HEK293 (cell line): ENCODE measurements at regions not wholly inside any gene's neighbourhood (a gene's known extent, or its start where the extent isn't known, plus 50 kb on each side); places are given as distances from the start of the nearest gene placed in this dataset.

Experiments
- CTCF ChIA-PET: fragments of 350-600 bp; formaldehyde crosslinking; extraction: SDS; loops from one replicate; lab custom pipeline; 2021; ENCODE audit warnings: antibody characterized with exemption; lab: Yijun Ruan, JAX
- POLR2A ChIA-PET: fragments of 300-600 bp; formaldehyde crosslinking; extraction: SDS; loops from one replicate; lab custom pipeline; 2020; ENCODE audit warnings: antibody characterized with exemption, inconsistent platforms; lab: Yijun Ruan, JAX
- H3K27ac ChIP-seq: fragments of 200-500 bp; sonication (Bioruptor generic); 2 replicates; pipeline ENCODE4 v1.5.1; 2014; ENCODE audit warnings: low read depth, low read length, control low read depth, inconsistent platforms; ENCODE audit errors: extremely low read depth
- H3K36me3 ChIP-seq, 2 experiments: fragments of 200-500 bp in 1 of 2; sonication (Bioruptor generic) in 1 of 2; 1 replicate in 1 of 2; 2 replicates in 1 of 2; pipeline ENCODE4 v1.5.1; 2014 to 2017; ENCODE audit warnings: inconsistent platforms in 2 of 2, low read length in 2 of 2; ENCODE audit not compliant: control insufficient read depth in 2 of 2, insufficient read depth in 1 of 2
- H3K4me1 ChIP-seq: fragments of 200-500 bp; sonication (Bioruptor generic); 2 replicates; pipeline ENCODE4 v1.5.1; 2014; ENCODE audit warnings: mild to moderate bottlenecking, low read length, inconsistent platforms; ENCODE audit not compliant: control insufficient read depth, insufficient read depth
- H3K4me3 ChIP-seq: 2 replicates; pipeline ENCODE4 v1.5.1; 2011; ENCODE audit warnings: low read depth, mild to moderate bottlenecking, control low read depth, low read length, moderate library complexity
- H3K9me3 ChIP-seq: fragments of 200-500 bp; sonication (Bioruptor generic); 2 replicates; pipeline ENCODE4 v1.5.1; 2014; ENCODE audit warnings: low read depth, low read length, inconsistent platforms; ENCODE audit not compliant: control insufficient read depth, insufficient read depth
- PRDM6 ChIP-seq: fragments of 450-650 bp; formaldehyde crosslinking; IDR thresholded peaks from 2 replicates; pipeline ENCODE4 v1.5.1; 2017; ENCODE audit warnings: missing biosample characterization, missing genetic modification characterization
- ZBTB10 ChIP-seq: fragments of 450-650 bp; formaldehyde crosslinking; IDR thresholded peaks from 2 replicates; pipeline ENCODE4 v1.5.1; 2016; ENCODE audit warnings: missing biosample characterization, missing genetic modification characterization
- ZBTB11 ChIP-seq: fragments of 450-650 bp; formaldehyde crosslinking; conservative IDR thresholded peaks from 2 replicates; pipeline ENCODE4 v1.5.1; 2016; ENCODE audit warnings: low read depth, missing biosample characterization, missing genetic modification characterization
- ZNF2 ChIP-seq: fragments of 450-650 bp; formaldehyde crosslinking; IDR thresholded peaks from 2 replicates; pipeline ENCODE4 v1.5.1; 2016; ENCODE audit warnings: missing biosample characterization, missing genetic modification characterization
- ZNF221 ChIP-seq: fragments of 450-650 bp; formaldehyde crosslinking; IDR thresholded peaks from 2 replicates; pipeline ENCODE4 v1.5.1; 2017; ENCODE audit warnings: missing biosample characterization, missing genetic modification characterization, borderline replicate concordance
- ZNF223 ChIP-seq: fragments of 450-650 bp; formaldehyde crosslinking; IDR thresholded peaks from 2 replicates; pipeline ENCODE4 v1.5.1; 2016; ENCODE audit warnings: missing biosample characterization, missing genetic modification characterization
- ZNF24 ChIP-seq: fragments of 450-650 bp; formaldehyde crosslinking; IDR thresholded peaks from 2 replicates; pipeline ENCODE4 v1.5.1; 2016; ENCODE audit warnings: missing biosample characterization, missing genetic modification characterization
- ZNF280C ChIP-seq: fragments of 450-650 bp; formaldehyde crosslinking; IDR thresholded peaks from 2 replicates; pipeline ENCODE4 v1.5.1; 2016; ENCODE audit warnings: missing biosample characterization, missing genetic modification characterization
- ZNF311 ChIP-seq: fragments of 450-650 bp; formaldehyde crosslinking; IDR thresholded peaks from 2 replicates; pipeline ENCODE4 v1.5.1; 2017; ENCODE audit warnings: missing biosample characterization, missing genetic modification characterization, borderline replicate concordance
- ZNF335 ChIP-seq: fragments of 450-650 bp; formaldehyde crosslinking; conservative IDR thresholded peaks from 2 replicates; pipeline ENCODE4 v1.5.1; 2016; ENCODE audit warnings: missing biosample characterization, missing genetic modification characterization
- ZNF398 ChIP-seq: fragments of 450-650 bp; formaldehyde crosslinking; IDR thresholded peaks from 2 replicates; pipeline ENCODE4 v1.5.1; 2017; ENCODE audit warnings: missing biosample characterization, missing genetic modification characterization
- ZNF416 ChIP-seq: fragments of 450-650 bp; formaldehyde crosslinking; IDR thresholded peaks from 2 replicates; pipeline ENCODE4 v1.5.1; 2016; ENCODE audit warnings: missing biosample characterization, missing genetic modification characterization
- ZNF501 ChIP-seq: fragments of 450-650 bp; formaldehyde crosslinking; IDR thresholded peaks from 2 replicates; pipeline ENCODE4 v1.5.1; 2016; ENCODE audit warnings: missing biosample characterization, missing genetic modification characterization
- ZNF513 ChIP-seq: fragments of 450-650 bp; IDR thresholded peaks from 2 replicates; pipeline ENCODE4 v1.5.1; 2018; ENCODE audit warnings: missing biosample characterization, missing genetic modification characterization
- ZNF529 ChIP-seq: fragments of 450-650 bp; formaldehyde crosslinking; IDR thresholded peaks from 2 replicates; pipeline ENCODE4 v1.5.1; 2017; ENCODE audit warnings: missing genetic modification characterization, missing biosample characterization; ENCODE audit not compliant: insufficient replicate concordance
- ZNF530 ChIP-seq: fragments of 450-650 bp; formaldehyde crosslinking; IDR thresholded peaks from 2 replicates; pipeline ENCODE4 v1.5.1; 2016; ENCODE audit warnings: low read depth, missing biosample characterization, missing genetic modification characterization
- ZNF623 ChIP-seq: fragments of 450-650 bp; formaldehyde crosslinking; IDR thresholded peaks from 2 replicates; pipeline ENCODE4 v1.5.1; 2016; ENCODE audit warnings: missing biosample characterization, missing genetic modification characterization
- ZNF664 ChIP-seq: fragments of 450-650 bp; formaldehyde crosslinking; IDR thresholded peaks from 2 replicates; pipeline ENCODE4 v1.5.1; 2016; ENCODE audit warnings: missing biosample characterization, missing genetic modification characterization
- ZNF792 ChIP-seq: fragments of 450-650 bp; formaldehyde crosslinking; IDR thresholded peaks from 2 replicates; pipeline ENCODE4 v1.5.1; 2016; ENCODE audit warnings: missing biosample characterization, missing genetic modification characterization
- ZSCAN30 ChIP-seq: fragments of 450-650 bp; IDR thresholded peaks from 2 replicates; pipeline ENCODE4 v1.5.1; 2018; ENCODE audit warnings: missing biosample characterization, mild to moderate bottlenecking, missing genetic modification characterization, moderate library complexity

GRCh38 chr7:136150311-136150710 is 173.2 kb upstream of the MTPN start (continued):
- TF ChIP-seq ZNF280C (tag by site-specific recombination) (no peak), ZNF529 (tag by site-specific recombination) (no peak), ZNF501 (tag by site-specific recombination) (no peak), ZNF513 (tag by site-specific recombination) (no peak)

- Histone ChIP-seq H3K4me3 (no peak overlapping the region), H3K9me3 (no peaks in the 10 kb centered on the region), H3K4me1 (no peaks in the 10 kb centered on the region), H3K36me3 (no peaks in the 10 kb centered on the region), H3K27ac (no peak overlapping the region)
- TF ChIP-seq ZNF335 (tag by site-specific recombination) (no peak), ZNF24 (tag by site-specific recombination) (no peak), ZNF311 (tag by site-specific recombination) (no peak), ZNF2 (tag by site-specific recombination) (no peak), ZBTB10 (no peak), ZNF664 (tag by site-specific recombination) (no peak), ZBTB11 (tag by site-specific recombination) (no peak), PRDM6 (tag by site-specific recombination) (no peak), ZNF398 (no peak), ZNF792 (no peak), ZNF221 (tag by site-specific recombination) (no peak), ZNF416 (tag by site-specific recombination) (no peak), ZSCAN30 (tag by site-specific recombination) (no peak), ZNF530 (tag by site-specific recombination) (no peak), ZNF223 (tag by site-specific recombination) (no peak), ZNF623 (tag by site-specific recombination) (no peak)
- POLR2A ChIA-PET, result no interaction called here
- CTCF ChIA-PET, result interaction anchor here (0.6 kb wide), 1 partner anchor 350 kb away, joined by 3 read pairs; no protein-coding TSS in a partner anchor
These were observed 171.8 kb upstream of the MTPN start for GRCh38 chr7:136148920-136149319.
